Stimulated activated CD8-positive, alpha-beta memory T cell treated with anti-CD3 and anti-CD28 coated beads, Interleukin-2, amount 100 ng/mL, for 48 hours (primary cell): ENCODE measurements at regions not wholly inside any gene's neighbourhood (a gene's known extent, or its start where the extent isn't known, plus 50 kb on each side); places are given as distances from the start of the nearest gene placed in this dataset.

Source experiments
- DNase-seq, 2 donors: peaks; one replicate each; pipeline ENCODE4 v3.0.0-alpha.2; 2020; ENCODE audit warnings: low read depth in 2 of 2

DNA sequence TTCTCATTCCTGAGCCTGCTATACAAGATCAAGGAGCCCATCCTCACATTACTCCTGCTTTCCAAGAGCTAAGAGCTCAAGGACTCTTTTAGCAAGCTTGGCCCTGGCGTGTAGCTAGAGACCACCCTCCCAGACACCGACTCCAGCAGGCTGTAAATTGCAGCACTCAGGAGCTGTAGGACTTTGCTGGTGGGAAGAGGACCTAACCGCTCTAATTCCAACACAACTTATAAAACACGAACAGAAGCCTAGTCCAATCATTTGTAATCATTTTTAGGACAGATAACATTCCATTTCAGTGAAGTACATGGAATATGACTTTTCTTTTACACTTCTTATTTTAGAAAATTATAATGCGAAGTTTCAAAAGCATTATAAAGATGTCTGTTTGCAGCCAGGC is 219.9 kb downstream of the NXNL2 start:
- no peak for DNase-seq

DNA sequence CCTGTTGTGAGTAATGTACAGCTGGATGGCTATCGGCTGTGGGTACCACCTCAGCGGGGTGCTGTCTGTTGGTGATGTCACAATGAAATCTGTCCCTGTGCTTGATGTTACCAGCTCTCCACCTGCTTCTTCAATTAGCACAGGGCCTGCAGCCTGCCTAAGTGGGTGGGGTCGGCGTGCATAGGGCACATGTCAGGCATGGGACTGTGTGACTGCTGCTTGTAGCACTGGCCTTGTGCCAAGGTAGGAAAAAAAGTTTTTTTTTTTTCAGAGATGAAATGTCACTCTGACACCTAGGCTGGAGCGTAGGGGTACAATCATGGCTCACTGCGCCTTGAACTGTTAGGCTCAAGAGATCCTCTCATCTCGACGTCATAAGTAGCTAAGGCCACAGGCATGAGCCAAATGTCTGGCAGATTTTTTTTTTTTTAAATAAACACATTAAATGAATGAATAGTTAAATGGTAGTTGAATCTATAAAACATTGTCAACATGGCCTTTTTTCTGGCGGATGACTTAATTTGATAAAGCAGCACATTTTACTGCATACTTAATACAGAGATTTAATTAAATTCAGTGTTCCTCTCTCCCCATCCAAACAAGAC is 222.5 kb downstream of the NXNL2 start:
- no peak for DNase-seq

DNA sequence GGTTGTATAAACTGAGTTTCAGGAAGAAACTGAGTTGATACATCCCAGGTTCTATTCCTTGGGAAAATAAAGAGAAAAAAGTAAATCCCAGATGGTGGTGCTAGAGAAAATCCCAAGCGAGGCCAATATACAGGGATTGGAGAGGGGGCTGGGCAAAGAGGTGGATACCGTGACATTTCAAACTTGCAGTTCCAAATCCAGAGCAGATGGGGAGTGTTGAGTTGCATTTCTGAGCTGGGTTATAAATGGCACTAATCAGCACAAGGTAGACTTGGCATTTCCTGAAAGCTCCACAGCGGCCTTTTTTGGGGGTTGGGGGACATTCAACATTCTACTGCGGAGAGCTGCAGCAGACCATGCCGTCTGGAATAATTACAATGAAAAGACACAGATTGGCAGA is 224.4 kb downstream of the NXNL2 start:
- no peak for DNase-seq

DNA sequence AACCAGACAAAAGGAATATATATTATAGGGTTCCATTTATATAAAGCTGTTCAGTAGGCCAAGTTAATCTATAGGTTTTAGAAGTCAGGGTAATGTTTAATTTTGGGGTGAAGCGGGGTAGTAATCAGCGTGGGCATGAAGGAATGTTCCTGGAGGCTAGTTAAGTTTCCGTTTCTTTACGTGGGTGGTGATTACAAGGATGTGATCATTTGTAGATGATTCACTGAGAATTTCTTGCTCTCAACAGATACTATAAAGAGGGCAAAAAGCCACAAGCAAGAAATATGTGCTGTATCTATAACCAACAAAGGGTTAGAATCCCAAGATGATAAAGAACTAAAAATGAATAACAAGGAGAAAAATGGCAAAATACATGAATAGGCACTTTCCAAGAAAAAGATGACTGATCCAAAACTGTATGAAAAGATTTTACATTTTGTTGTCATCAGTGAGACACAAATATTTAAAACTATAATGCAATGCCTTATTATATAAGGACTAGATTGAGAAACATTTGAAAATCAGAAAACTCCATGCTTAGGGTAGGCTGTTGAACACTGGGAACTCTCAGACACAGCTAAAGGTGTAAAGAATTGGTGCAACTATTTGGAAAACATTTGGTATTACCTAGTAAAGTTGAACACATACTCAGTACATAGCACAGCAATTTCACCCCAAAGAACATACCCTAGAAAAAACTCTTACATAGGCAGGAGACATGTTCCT is 224.3 kb upstream of the S1PR3 start:
- no peak for DNase-seq

DNA sequence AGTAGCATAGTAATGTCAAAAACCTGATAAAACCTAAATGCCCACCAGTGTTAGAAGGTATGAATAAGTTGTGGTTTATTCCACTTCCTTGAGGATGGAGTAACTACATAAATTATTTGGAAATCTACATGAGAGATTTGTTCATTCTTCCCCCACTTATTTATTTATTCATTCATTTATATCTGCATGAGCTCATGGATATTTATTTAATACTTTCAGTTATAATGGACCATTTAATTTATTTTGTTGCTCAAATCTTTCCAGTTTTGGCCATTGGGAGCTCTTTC is 223.8 kb upstream of the S1PR3 start:
- DNase-seq: no peak

DNA sequence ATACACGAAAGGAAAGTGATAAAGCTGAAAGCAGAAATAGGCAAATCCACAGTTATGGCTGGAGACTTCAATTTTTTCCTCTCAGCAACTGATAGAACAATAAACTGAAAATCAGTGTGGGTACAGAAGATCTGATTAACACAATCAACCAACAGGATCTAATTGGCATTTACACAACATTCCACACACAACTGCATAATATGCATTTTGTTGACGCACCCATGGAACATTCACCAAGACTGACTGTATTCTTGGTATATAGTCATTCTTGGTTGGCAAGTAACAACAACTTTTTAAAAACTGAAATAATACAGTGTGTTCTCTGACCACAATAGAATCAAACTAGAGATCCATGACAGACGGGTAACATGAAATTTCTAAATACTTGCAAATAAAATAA is 218.7 kb upstream of the S1PR3 start:
- DNase-seq: no peak

DNA sequence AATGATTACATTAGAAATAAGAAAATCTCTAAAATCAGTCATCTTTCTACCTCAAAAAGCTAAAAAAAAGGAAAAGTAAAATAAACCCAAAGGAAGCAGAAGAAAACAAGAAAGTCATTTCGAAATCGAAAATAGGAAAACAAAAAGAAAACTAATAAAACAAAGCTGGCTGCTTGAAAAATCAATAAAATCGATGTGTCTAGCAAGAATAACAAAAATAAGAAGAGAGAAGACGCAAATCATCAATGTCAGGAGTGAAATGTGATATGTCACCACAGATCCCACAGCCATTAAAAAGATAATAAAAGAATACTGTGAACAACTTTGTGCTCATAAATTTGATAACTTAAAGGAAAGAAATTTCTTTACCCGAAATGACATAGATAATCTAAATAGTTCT is 218.1 kb upstream of the S1PR3 start:
- DNase-seq: no peak

DNA sequence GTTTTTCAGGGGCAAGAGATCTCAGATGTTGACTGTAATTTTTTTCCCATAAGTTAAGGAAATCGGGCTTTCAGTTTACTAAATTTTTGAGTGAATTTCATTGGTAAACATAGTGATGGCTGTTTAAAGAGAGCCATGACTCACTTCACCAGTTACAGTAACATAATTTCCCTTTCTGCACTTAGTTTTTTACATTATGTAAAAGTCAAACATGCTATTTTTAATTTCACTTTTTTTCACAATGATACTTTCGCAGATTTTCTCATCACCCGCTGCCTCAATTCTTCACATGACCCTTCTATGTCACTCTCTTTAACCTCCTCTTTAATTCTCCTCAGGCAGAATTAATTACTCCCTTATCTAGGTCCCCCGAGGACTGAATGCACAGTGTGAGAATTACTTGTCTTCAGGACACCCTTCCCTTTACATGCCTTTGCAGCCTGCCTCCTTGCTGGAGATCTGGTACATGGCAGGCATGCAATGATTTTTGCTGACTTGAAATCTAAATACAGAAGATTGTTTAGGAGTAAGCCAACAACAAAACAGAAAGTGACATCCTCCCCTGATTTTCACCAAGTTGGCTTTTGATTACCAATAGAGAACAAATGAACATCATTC is 217.5 kb upstream of the S1PR3 start:
- no peak for DNase-seq

DNA sequence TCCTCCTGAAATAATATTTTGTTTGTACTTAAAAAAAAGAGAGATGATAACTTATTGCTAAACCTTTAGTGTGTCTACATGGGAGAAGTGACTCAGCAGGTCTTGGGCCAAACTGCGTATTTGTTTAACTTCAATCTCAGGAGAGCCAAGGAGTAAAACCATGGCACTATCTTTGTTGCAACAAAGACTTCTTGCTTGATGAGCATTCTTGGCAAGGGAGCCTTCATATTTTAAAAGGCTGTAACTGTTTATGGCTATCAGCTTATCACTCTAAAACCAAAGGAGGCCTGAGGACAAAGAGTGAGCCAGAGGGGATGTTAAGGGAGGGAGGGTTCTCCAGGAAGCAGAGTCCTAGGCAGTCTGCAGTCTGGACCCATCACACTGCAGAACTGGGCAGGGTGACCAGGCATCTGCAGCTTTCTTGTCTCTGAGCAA is 216.2 kb upstream of the S1PR3 start:
- no peak for DNase-seq

DNA sequence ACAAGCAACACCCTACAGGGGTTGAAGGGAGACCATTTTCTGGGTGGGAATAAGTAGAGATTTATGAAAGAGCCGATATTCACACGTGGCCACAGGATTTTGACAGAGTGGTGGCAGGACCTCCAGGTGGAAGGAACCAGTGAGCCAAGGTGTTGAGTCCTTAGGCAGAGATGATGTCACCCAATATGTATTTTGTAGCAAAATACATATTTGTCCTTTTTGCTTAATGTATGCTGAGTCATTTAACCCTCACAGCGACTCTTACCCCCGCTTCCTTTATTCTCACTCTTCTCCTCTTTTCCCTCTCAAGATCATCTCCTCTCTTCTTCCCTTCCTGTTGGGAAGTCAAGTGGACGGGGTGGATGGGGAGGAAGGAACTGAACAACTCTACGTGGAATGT is 215.7 kb upstream of the S1PR3 start:
- no peak for DNase-seq

DNA sequence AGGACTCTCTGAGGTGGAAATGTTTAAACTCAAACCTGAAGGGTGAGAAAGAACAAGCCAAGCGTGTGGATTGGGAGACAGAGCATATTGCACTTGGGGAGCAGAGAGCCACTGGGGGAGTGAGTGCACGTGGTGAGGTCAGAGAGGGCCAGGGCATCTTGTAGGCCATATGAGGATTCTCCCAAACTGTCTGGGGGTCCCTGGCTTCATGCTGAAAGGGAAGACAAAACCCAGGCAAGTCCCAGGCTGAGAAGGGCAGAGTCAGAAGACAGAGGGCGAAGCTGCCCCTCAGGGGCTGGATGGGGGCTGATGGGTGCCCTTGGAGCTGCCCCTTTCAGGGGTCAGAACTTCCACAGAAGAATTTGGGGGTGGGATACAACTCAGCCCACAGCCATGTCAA is 215.3 kb upstream of the S1PR3 start:
- DNase-seq: no peak

DNA sequence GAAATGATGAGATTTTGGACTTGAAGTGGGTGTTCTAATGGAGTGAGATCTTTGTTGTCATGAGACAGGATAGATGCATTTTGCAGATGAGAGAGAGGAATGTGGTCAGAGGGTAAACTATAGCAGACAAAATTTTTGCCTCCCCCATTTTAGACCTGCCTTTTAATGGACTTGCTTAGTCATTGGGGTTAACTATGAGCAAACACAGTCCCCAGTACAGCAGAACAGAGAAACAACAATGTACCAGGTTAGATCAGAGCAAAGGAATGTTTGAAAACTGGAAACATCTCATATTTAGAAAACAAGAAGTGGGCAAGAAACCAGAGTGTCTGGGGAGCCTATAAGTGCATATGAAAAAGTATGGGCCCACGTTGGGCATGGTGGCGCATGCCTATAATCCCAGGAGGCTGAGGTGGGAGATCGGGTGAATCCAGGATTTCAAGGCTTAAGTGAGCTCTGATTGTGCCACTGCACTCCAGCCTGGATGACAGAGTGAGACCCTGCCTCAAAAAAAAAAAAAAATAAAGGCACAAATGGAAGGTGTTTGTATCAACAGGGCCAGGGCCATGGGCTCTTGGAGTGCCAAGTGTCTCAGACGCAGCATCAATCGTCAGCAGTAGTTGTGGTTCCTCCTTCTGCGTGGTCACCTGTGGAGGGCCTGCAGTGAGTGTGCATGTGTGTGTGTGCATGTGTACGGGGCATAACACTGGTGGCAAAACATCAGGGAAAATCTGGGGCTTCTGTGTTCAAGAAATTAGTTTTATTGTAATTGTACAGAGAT is 214.4 kb upstream of the S1PR3 start:
- no peak for DNase-seq

DNA sequence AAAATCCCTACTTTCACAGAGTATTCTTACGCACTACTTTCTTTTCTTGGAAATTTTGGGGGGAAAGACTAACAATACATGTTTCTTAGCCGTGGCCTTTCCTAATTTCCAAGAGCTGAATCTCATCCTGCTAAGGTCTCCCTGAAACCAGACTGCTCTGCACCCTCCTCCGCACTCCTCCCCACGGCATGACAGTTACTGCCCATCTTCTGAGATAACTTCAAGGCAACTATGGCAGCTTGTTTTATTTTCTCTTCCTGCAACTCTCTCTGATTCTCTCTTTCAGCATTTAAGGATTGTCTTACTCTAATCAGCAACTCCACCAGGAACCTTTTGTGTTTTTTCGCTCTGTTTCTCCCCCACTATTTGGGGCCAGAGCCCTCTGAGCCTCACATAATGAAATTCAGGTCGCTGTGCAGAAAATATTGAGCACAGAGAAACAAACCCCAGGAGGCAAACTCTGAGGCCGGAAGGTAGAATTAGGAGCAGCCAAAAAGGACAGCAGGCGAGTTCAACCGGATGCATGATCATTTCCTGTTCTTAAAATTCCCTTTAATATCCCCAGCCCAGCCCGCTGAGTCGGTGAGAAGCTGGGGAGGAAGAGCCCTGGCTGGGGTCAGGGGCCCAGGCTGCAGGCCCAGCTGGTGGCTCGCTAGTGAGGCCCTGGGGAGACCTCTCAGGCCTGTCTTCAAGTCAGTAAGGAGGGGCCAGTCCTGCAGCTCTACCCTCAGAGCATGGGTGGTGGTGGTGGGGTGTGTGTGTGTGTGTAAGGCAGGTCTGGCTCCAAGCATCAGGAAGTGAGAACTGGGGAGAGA is 213.6 kb upstream of the S1PR3 start:
- DNase-seq: no peak

DNA sequence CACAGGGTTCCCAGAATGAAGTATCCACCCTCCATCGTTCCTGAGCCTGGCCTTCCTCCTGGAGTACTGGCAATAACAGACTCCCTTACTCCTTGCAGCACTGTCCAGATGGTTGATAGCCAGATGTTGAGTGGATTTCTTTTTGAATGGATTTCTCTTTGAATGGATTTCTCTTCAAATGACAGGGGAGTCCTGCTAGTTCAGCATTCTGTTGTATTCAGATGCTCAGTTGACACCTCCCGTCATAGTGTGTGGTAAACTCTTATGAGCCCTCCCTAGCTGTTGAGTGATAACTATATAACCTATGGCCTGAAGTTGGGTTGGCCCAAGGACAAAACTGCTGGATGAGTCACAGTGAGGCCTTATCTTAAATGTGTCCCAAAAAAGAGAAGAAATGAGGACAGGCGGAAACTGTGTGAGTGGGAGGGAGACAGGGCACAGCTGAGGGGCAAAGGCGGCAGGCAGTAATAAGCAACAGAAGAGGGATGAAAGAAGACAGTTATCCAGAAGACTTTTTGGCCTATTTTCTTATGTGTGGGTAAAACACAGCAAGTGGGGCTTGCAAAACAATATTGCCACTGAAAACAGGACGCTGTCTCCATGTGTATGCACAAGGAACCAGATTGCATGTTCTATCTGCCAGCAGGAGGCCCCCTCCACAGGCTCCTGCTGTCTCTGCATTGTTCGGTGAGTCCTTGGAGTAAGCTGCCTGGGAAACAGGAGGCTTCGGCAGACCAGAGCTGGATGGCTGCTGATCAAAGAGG is 209.5 kb upstream of the S1PR3 start:
- no peak for DNase-seq

DNA sequence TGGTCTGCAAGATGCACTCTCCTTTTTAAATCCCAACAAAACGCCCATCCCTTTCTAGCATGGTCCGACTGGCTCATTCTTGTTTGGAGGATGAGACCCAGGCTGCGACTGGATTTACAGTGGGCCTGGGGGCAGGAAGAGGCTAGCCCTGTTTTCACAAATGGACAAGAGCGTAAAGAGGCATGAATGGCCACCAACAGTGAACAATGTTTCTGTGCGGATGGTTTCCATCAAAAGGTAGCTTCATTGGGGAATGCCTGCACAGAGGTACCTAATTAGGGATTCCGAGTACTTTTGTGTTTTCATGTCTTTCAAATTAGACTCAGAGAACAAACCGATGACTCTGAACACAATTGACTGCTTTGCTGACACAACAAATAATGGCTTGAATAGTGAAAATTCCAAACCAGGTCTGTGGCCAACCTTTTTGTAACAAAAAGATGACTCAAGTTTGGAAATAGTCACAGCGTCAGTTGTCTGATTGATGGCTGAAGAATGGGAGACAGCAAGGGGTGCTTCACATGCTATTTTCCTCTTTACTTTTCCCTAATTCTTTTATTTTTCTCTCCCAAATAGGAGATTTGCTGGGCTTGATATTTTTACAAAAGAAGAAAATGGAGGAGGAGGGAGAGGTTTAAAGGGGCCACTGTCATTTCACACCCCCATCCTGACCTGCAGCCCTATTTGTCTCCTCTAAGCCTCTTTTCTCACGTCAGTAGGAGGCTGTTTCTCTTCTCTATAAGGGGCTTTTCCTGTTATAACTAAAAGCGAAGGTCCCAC is 208.1 kb upstream of the S1PR3 start:
- no peak for DNase-seq

DNA sequence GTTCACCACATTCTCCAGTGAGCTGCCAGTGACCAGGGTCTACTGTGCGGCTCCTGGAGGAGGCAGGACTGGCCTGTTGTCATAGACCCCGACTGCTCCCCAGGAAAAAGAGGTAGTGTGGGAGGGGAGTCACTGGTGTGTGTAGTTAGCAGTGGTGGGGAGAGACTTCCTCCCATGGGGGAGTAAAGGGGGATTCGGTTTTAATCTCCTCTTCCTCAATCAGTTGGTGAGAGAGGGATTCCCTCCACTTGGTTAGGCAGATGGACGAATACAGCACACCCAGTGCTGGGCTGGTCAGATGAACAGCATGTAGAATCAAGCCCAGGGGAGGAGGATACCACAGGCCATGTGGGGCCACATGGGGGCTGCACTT is 207.6 kb upstream of the S1PR3 start:
- DNase-seq: no peak

DNA sequence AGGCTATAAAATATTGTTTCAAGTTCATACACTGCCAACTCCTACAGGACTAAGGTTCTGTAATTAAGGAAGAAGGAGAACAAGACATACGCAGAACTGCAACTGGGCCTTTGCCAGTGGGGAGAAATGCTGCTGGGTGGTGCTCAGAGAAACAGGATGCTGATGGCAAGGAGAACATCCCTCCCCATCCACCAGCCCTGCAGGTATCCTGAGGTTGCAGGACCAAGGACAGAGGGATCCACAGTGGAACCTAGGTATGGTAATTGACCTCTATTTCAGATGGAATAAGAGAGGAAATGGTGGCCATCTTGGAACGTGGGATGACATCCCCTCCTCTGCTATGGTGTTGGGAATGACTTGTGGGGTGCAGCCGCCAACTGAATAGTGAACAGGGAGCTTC is 206.3 kb upstream of the S1PR3 start:
- no peak for DNase-seq

DNA sequence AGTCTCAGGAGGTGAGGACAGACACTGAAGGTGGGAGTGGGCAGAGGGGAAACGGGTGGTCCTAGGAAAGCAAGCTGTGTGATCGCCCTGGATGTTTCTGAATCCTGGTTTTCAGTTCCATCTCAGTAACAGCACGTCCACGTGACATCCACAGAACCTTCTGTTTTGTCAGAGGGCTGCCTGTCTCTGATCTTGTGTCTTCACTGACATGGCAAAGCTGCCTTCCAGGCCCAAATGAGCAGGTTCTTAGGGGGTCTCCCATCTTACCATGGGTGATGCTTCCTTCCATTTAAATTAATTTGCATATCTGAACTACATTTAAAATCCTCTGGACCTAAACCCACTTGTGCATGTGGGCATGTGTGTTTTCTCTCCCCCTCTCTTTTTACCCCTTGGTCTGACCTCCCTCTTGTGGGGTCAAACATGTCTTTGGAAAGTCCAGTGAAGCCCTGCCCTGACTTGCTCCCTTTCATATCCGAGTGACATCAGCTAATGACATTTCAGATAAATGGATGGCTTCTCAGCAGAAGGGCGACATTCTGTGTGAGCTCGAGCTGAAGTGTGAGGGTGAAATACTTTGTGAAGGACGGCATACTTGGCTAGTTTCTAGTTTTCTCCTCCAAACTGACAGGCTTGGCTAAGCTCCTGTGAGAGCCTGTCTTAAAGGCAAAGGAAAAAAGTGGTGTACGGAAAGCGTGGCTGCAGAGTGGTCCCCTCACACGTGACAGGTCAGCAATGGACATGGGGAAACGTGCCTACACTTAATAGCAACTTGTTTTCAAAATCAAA is 204.8 kb upstream of the S1PR3 start:
- DNase-seq: no peak

DNA sequence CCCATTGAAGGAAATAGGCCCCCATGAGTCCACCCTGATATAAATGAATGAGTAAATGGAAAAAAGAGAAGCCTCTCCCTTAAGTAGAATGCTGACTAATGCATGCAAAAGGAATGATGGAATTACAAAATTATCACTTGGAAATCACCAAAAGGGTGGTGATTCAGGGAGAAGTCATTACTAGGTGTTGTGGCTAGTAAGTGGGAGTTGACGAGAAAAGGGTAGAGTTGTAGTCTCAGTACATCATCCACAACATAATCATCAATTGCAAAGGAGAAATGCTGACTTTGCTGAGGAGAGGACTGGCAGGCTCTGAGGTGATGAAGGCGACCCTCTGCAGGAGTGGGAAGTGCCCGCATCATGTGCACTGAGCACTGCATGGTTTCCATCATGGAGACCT is 201.5 kb upstream of the S1PR3 start:
- no peak for DNase-seq
